ENCODE measurements at regions not wholly inside any gene's neighbourhood (a gene's known extent, or its start where the extent isn't known, plus 50 kb on each side); places are given as distances from the start of the nearest gene placed in this dataset.
A peak's percentile ranks its signal among the peaks of the same experiment; 100 is the strongest.

- no peak for DNase-seq
- Mint-ChIP-seq H3K27ac (no peak overlapping the region), H3K4me3 (no peak overlapping the region), H3K4me1 (no peaks in the 10 kb centered on the region), H3K9me3 (peaks cover 6 to 12% of the 10 kb centered on the region in 2 donors), H3K27me3 (no peaks in the 10 kb centered on the region), H3K36me3 (no peaks in the 10 kb centered on the region)
- no peak for ATAC-seq (replicated peaks)
Measured at GRCh38 chr3:190213727-190214126, 93.0 kb upstream of the P3H2 start.

GRCh38 chr3:190210608-190211007 lies 89.9 kb upstream of the P3H2 start:
- peaks cover 0 to 2% of the 10 kb centered on the region in 2 donors for H3K4me1 Mint-ChIP-seq
- peaks cover 6 to 12% of the 10 kb centered on the region in 2 donors for H3K9me3 Mint-ChIP-seq
- peaks cover 0 to 3% of the 10 kb centered on the region in 2 donors for H3K27me3 Mint-ChIP-seq
- no peaks in the 10 kb centered on the region for H3K36me3 Mint-ChIP-seq
- no peak for ATAC-seq (replicated peaks)
- no peak overlapping the region for H3K4me3 Mint-ChIP-seq
- DNase-seq: no peak
- no peak overlapping the region for H3K27ac Mint-ChIP-seq

- no peak for ATAC-seq (replicated peaks)
- H3K36me3 Mint-ChIP-seq: no peaks in the 10 kb centered on the region
- peaks cover 2 to 4% of the 10 kb centered on the region in 2 donors for H3K27me3 Mint-ChIP-seq
- H3K4me1 Mint-ChIP-seq: peaks cover 0 to 2% of the 10 kb centered on the region in 2 donors
- H3K9me3 Mint-ChIP-seq: peaks cover 6 to 14% of the 10 kb centered on the region in 2 donors
- no peak overlapping the region for H3K4me3 Mint-ChIP-seq
- no peak for DNase-seq
- H3K27ac Mint-ChIP-seq: no peak overlapping the region
Measured at GRCh38 chr3:190209533-190209932, 88.8 kb upstream of the P3H2 start.

- Mint-ChIP-seq H3K9me3 (peaks cover 6 to 20% of the 10 kb centered on the region in 2 donors), H3K4me3 (no peak overlapping the region), H3K27me3 (peaks cover 4 to 12% of the 10 kb centered on the region in 2 donors), H3K36me3 (no peaks in the 10 kb centered on the region), H3K4me1 (peaks cover 0 to 2% of the 10 kb centered on the region in 2 donors), H3K27ac (no peak overlapping the region)
- no peak for ATAC-seq (replicated peaks)
- DNase-seq: no peak
Measured at GRCh38 chr3:190208196-190208595, 87.5 kb upstream of the P3H2 start.

- peaks cover 0 to 4% of the 10 kb centered on the region in 2 donors for H3K4me1 Mint-ChIP-seq
- no peaks in the 10 kb centered on the region for H3K36me3 Mint-ChIP-seq
- DNase-seq (no peak), ATAC-seq (replicated peaks) (peak; percentile 42 to 62)
- no peak overlapping the region for H3K4me3 Mint-ChIP-seq
- peaks cover 4 to 20% of the 10 kb centered on the region in 2 donors for H3K27me3 Mint-ChIP-seq
- H3K27ac Mint-ChIP-seq: no peak overlapping the region
- peaks cover 0 to 10% of the 10 kb centered on the region in 2 donors for H3K9me3 Mint-ChIP-seq
Measured at GRCh38 chr3:190205739-190206138, 85.0 kb upstream of the P3H2 start.

GRCh38 chr3:190204200-190204599 lies 83.5 kb upstream of the P3H2 start:
- H3K9me3 Mint-ChIP-seq: peaks cover 0 to 10% of the 10 kb centered on the region in 2 donors
- DNase-seq (no peak), ATAC-seq (replicated peaks) (no peak)
- no peak overlapping the region for H3K4me3 Mint-ChIP-seq
- H3K4me1 Mint-ChIP-seq: peaks cover 0 to 4% of the 10 kb centered on the region in 2 donors
- H3K27ac Mint-ChIP-seq: no peak overlapping the region
- no peaks in the 10 kb centered on the region for H3K36me3 Mint-ChIP-seq
- peaks cover 4 to 20% of the 10 kb centered on the region in 2 donors for H3K27me3 Mint-ChIP-seq

GRCh38 chr3:190197346-190197763 lies 76.7 kb upstream of the P3H2 start:
- Mint-ChIP-seq H3K4me1 (no peaks in the 10 kb centered on the region), H3K9me3 (no peaks in the 10 kb centered on the region), H3K27me3 (peaks cover 0 to 10% of the 10 kb centered on the region in 2 donors), H3K4me3 (no peak overlapping the region), H3K36me3 (no peaks in the 10 kb centered on the region), H3K27ac (no peak overlapping the region)
- no peak for DNase-seq
- ATAC-seq (replicated peaks): no peak

- H3K36me3 Mint-ChIP-seq: no peaks in the 10 kb centered on the region
- DNase-seq (no peak), ATAC-seq (replicated peaks) (no peak)
- no peak overlapping the region for H3K27ac Mint-ChIP-seq
- no peaks in the 10 kb centered on the region for H3K4me1 Mint-ChIP-seq
- H3K9me3 Mint-ChIP-seq: no peaks in the 10 kb centered on the region
- peaks cover 0 to 5% of the 10 kb centered on the region in 2 donors for H3K27me3 Mint-ChIP-seq
- H3K4me3 Mint-ChIP-seq: no peak overlapping the region
Measured at GRCh38 chr3:190194506-190194905, 73.8 kb upstream of the P3H2 start.

GRCh38 chr3:190193210-190193609 lies 72.5 kb upstream of the P3H2 start:
- DNase-seq (no peak), ATAC-seq (replicated peaks) (no peak)
- H3K4me1 Mint-ChIP-seq: no peaks in the 10 kb centered on the region
- H3K9me3 Mint-ChIP-seq: no peaks in the 10 kb centered on the region
- no peak overlapping the region for H3K27ac Mint-ChIP-seq
- no peaks in the 10 kb centered on the region for H3K36me3 Mint-ChIP-seq
- peaks cover 0 to 5% of the 10 kb centered on the region in 2 donors for H3K27me3 Mint-ChIP-seq
- H3K4me3 Mint-ChIP-seq: no peak overlapping the region

GRCh38 chr3:190192739-190193138 lies 72.0 kb upstream of the P3H2 start:
- DNase-seq (no peak), ATAC-seq (replicated peaks) (no peak)
- Mint-ChIP-seq H3K4me1 (no peaks in the 10 kb centered on the region), H3K36me3 (no peaks in the 10 kb centered on the region), H3K9me3 (no peaks in the 10 kb centered on the region), H3K27me3 (peaks cover 0 to 5% of the 10 kb centered on the region in 2 donors), H3K27ac (no peak overlapping the region), H3K4me3 (no peak overlapping the region)

GRCh38 chr3:190192087-190192486 lies 71.4 kb upstream of the P3H2 start:
- DNase-seq: no peak
- H3K4me3 Mint-ChIP-seq: no peak overlapping the region
- H3K27me3 Mint-ChIP-seq: no peaks in the 10 kb centered on the region
- no peak for ATAC-seq (replicated peaks)
- no peaks in the 10 kb centered on the region for H3K4me1 Mint-ChIP-seq
- no peak overlapping the region for H3K27ac Mint-ChIP-seq
- H3K9me3 Mint-ChIP-seq: no peaks in the 10 kb centered on the region
- H3K36me3 Mint-ChIP-seq: no peaks in the 10 kb centered on the region

GRCh38 chr3:190188197-190188596 lies 67.5 kb upstream of the P3H2 start:
- ATAC-seq (replicated peaks): no peak
- H3K27ac Mint-ChIP-seq: no peak overlapping the region
- no peaks in the 10 kb centered on the region for H3K27me3 Mint-ChIP-seq
- H3K36me3 Mint-ChIP-seq: no peaks in the 10 kb centered on the region
- no peaks in the 10 kb centered on the region for H3K4me1 Mint-ChIP-seq
- DNase-seq: no peak
- H3K9me3 Mint-ChIP-seq: no peaks in the 10 kb centered on the region
- no peak overlapping the region for H3K4me3 Mint-ChIP-seq

- Mint-ChIP-seq H3K27me3 (no peaks in the 10 kb centered on the region), H3K27ac (no peak overlapping the region), H3K4me3 (no peak overlapping the region), H3K4me1 (no peaks in the 10 kb centered on the region), H3K36me3 (no peaks in the 10 kb centered on the region), H3K9me3 (no peaks in the 10 kb centered on the region)
- no peak for ATAC-seq (replicated peaks)
- DNase-seq: no peak
Measured at GRCh38 chr3:190183121-190183520, 62.4 kb upstream of the P3H2 start.

GRCh38 chr3:190182418-190183043 lies 61.8 kb upstream of the P3H2 start:
- H3K27ac Mint-ChIP-seq: no peak overlapping the region
- no peaks in the 10 kb centered on the region for H3K9me3 Mint-ChIP-seq
- H3K4me3 Mint-ChIP-seq: no peak overlapping the region
- ATAC-seq (replicated peaks): no peak
- DNase-seq: no peak
- no peaks in the 10 kb centered on the region for H3K4me1 Mint-ChIP-seq
- no peaks in the 10 kb centered on the region for H3K36me3 Mint-ChIP-seq
- H3K27me3 Mint-ChIP-seq: no peaks in the 10 kb centered on the region

- no peak overlapping the region for H3K4me3 Mint-ChIP-seq
- H3K9me3 Mint-ChIP-seq: peaks cover 0 to 1% of the 10 kb centered on the region in 2 donors
- peaks cover 0 to 2% of the 10 kb centered on the region in 2 donors for H3K4me1 Mint-ChIP-seq
- no peak for DNase-seq
- peaks cover 5 to 10% of the 10 kb centered on the region in 2 donors for H3K27me3 Mint-ChIP-seq
- H3K27ac Mint-ChIP-seq: no peak overlapping the region
- H3K36me3 Mint-ChIP-seq: no peaks in the 10 kb centered on the region
- ATAC-seq (replicated peaks): no peak
Measured at GRCh38 chr3:190180268-190180667, 59.6 kb upstream of the P3H2 start.
